Mammary epithelial cell (primary cell): ENCODE measurements at regions not wholly inside any gene's neighbourhood (a gene's known extent, or its start where the extent isn't known, plus 50 kb on each side); places are given as distances from the start of the nearest gene placed in this dataset.

ENCODE experiments used
- EZH2 ChIP-seq: IDR thresholded peaks from 2 replicates; pipeline ENCODE4 v1.6.1; 2012; ENCODE audit warnings: low read length, inconsistent platforms, borderline replicate concordance
- TF ChIP-seq, protein P1 (sequence below), 2 donors: IDR thresholded peaks in 1 of 2; conservative IDR thresholded peaks in 1 of 2; 2 replicates each; pipeline ENCODE4 v1.5.1; 2011 to 2012; ENCODE audit warnings: inconsistent platforms in 2 of 2, low read length in 2 of 2, mild to moderate bottlenecking in 2 of 2, control low read depth in 1 of 2, low read depth in 1 of 2; ENCODE audit not compliant: insufficient read depth in 1 of 2; ENCODE audit errors: extremely low read depth in 1 of 2

DNA sequence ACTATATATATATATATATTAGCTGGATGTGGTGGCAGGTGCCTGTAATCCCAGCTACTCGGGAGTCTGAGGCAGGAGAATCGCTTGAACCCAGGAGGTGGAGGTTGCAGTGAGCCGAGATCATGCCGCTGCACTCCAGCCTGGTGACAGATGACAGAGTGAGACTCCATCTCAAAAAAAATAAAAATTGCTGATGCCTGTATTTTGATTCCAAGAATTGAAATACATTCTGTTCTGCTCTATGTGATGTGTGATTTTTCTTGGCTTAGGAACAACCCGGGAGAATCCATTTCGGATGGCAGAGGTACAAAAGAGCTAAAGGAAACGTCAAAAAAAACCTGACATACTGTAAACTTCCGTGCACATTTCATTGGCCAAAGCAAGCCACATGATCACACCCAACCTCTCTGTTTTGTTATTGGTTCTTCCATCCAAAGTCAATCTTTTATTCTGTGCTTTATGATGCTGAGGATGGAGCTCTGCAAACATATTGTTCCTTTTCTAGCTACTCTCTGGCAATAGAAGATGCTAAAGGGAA lies 478.1 kb upstream of the MAP2 start:
- TF ChIP-seq, protein P1, sequence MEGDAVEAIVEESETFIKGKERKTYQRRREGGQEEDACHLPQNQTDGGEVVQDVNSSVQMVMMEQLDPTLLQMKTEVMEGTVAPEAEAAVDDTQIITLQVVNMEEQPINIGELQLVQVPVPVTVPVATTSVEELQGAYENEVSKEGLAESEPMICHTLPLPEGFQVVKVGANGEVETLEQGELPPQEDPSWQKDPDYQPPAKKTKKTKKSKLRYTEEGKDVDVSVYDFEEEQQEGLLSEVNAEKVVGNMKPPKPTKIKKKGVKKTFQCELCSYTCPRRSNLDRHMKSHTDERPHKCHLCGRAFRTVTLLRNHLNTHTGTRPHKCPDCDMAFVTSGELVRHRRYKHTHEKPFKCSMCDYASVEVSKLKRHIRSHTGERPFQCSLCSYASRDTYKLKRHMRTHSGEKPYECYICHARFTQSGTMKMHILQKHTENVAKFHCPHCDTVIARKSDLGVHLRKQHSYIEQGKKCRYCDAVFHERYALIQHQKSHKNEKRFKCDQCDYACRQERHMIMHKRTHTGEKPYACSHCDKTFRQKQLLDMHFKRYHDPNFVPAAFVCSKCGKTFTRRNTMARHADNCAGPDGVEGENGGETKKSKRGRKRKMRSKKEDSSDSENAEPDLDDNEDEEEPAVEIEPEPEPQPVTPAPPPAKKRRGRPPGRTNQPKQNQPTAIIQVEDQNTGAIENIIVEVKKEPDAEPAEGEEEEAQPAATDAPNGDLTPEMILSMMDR (conservative IDR thresholded peaks at IDR 0.05 in 1 of 2, IDR thresholded peaks at IDR 0.05 in 1 of 2; ENCODE audit: extremely low read depth in 1 of 2, insufficient read depth in 1 of 2, low read depth in 1 of 2, low read length in 2 of 2): no peak
- TF ChIP-seq EZH2: no peak
